ENCODE measurements at regions not wholly inside any gene's neighbourhood (a gene's known extent, or its start where the extent isn't known, plus 50 kb on each side); places are given as distances from the start of the nearest gene placed in this dataset.
A peak's percentile ranks its signal among the peaks of the same experiment; 100 is the strongest.
"Not testable (repeated sequence)": the region's sequence is repeated elsewhere in the genome, so short reads cannot be mapped to it uniquely, and the experiment has no call there.

DNA sequence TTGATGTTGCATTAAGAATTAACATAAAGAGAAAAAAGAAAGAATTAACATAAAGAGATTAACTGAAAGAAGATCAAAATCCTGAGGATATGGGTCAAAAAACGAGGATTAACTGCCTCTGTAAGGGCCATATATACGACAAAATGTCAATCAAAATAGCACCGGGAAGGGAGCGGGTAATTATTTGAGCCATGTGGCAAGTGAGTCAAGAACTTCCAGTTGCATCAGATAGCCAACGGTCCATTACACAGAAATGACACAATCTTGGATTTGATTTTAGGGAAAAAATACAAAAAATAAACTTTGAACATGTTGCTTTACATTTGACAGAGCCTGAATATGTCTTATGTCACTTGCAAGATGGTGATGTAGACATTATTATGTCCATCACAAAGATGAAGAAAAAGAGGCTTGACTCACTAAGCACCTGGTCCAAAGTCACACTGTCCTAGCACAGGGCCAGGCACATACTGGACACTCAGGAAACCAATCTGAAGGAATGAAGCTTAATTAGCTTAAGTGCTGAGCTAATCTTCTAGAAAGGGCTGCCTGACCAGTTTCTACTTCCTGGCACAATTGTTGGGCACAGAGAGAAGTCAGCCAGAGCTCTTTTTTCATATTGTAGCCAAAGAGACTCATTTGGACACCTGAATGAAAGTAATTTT, 273.2 kb upstream of the PAPPA start:
- DNase-seq (ENCODE audit: low read depth), result peak; percentile 5

DNA sequence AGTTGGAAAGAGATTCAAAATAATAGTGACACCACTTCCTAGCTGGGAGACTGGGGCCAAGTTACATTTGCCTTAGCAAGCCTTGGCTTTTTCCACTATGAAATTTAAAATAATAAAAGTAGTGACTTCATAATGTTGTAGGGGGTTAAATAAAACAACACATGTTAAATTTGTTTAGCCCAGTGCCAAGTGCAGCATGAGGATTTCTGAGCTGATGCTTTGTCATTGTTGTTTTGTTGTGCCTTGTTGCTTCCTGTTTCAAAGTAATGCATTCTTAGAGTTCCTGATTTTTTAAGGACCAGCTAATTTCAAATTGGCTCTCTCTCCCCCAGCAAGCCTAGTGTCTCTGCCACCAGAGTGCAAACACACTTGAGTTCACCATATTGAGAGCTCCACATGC, 270.7 kb upstream of the PAPPA start:
- no peak for DNase-seq (ENCODE audit: low read depth)

DNA sequence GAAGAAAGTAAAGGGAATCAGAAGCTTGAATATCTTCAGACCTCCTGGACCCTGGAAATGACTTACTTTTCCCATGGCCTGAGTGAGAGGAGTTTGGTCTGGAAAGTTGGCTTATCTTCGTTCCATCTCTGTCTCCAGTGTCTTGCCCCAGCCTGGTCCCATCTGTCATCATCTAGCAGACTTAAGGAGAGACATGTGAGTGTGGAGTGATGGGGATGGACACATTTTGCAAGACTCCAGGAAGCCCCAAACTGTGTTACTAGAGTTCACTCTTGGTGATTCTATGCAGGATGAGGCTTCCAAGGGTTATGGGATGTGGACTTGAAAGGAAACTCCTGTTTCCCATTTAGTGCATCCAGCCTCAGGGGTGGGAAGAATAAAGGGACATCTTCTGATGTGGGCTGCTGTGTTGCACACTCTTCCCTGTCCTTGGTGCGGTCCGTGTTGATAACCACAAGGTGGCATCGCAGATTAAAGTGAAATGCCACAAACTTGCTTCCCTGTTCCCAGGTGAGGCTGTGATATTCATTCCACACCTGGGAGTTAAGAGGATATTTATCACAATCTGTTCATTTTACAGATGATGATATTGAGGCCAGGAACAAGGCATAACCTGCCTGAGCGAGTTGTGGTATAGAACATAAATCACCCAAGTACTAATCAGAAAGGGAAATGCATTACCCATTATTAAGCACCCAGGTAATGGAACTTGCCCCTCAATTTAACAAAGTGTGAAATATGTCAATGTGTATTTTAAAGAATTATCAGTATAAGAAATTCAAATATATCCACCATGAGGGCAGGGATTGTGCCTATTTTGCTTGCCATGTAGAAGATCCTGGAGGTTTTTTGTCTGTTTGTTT, 269.9 kb upstream of the PAPPA start:
- DNase-seq (ENCODE audit: low read depth), result peak; percentile 34

DNA sequence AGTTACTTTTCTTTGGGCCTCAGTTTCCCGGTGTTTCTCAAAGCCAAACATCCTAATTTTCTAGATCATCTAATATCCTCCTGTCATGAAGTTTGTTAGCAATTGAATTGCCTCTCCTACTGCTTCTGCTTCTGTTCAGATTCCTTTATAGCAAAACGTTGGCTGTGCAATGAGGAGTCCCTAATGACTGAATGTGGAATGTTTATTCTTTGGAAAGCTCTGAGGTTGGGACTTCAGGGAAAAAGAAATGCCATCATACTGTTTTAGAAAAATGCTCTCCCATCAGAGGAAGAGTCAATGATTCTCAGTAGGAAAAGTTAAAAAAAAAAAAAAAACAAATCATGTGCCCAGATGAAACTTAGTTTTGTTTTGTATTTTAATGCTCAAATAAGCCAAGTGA, 268.7 kb upstream of the PAPPA start:
- DNase-seq (ENCODE audit: low read depth), result no peak

DNA sequence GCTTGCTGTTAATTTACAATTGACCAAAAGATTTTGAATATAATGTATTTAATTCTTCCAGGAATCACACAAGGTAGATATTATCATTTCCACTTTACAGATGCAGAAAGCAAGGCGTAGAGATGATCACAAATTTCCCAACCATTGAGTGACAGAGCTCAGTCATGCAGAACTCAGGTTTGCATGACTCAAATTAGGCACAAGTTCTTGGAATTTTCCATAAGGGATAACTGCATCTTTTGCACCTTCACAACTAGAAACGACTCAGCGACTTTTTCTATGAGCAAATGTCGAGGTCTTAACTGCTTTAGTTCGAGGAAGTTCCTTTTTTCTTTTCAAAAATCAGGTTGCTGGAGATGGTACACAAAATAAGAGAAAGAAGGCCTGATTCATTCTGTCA, 265.5 kb upstream of the PAPPA start:
- no peak for DNase-seq (ENCODE audit: low read depth)

DNA sequence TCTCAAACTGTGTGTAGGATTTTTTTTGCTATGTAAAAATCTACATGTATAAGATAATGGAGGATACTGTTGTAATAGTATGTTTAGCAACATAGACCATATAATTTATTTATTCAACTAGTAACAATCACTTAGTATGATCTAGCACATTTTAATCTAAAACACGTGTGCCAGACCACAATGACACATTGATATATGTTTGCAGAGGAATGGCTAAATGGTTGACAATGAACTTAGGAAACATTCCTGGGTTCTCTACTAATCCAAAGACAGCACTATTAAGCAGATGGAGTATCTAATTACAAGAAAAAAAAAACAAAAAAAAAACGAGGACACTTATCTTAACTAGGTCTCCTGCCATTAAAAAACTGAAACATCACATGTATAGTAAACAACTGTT, 261.7 kb upstream of the PAPPA start:
- DNase-seq (ENCODE audit: low read depth), result peak; percentile 78

DNA sequence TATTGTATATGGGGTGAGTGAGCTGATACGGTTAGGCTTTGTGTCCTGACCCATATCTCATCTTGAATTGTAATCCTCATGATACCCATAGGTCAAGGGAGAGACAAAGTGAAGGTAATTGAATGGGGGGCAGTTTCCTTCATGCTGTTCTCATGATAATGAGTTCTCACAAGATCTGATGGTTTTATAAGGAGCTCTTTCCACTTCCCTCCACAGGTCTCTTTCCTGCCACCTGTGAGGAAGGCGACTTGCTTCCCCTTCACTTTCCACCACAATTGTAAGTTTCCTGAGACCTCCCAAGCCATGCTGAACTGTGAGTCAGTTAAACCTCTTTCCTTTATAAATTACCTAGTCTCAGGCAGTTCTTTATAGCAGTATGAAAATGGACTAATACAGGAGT, 255.1 kb upstream of the PAPPA start:
- DNase-seq (ENCODE audit: low read depth), result not testable (repeated sequence)

DNA sequence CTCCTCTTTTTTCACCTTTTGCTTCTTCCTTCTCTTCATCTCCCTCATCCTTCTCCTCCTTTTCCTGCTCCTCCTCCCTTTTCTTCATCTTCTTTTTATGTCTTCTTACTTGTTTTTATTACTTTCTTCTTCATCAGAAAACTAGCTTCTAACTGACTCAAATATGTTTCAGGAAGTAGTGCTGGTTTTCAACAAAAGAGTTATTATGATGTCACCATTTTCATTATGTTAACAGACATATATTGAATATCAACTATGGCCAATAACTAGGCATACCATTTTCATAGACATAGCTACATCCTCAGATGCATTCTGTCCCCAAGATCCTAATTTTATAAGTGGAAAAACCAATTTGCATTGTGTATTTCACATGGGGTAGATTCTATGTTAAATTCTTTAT, 252.9 kb upstream of the PAPPA start:
- DNase-seq (ENCODE audit: low read depth), result no peak

DNA sequence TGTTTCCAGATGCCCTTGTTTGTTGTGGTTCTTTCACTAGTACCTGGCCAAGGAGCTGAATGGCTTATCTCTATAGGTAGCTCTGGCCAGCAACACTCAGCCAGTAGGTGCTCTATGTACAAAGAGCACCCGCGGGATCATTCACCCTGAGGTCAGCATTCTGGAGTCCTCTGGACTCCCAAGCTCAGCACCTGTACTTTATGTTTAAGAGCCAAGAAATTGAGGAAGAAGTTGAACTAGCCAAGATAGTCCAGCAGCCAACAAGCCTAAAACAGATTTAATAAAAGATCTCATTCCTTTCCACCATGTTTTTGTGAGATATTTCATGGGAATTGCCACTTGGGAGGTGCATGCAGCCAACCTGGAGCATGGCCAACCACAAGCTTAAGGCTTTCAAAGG, 242.6 kb upstream of the PAPPA start:
- DNase-seq (ENCODE audit: low read depth), result no peak

DNA sequence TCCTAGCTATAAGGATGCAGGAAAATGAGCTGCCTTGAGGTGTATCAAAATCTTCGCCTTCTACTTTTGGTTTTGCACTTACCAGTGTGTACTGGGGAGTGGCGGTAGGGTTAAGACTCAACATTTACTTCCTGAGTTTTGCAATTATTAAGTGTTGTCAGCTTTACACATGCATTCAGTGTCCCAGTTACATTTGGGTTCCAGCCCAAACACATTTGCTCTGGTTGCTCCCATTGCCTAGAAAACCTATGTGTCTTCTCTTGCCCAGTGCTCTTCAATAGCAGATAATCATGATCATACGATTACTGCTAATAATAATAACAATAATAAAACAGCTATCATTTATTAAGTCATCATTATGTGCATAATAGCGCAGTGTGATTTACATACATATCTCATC, 241.5 kb upstream of the PAPPA start:
- no peak for DNase-seq (ENCODE audit: low read depth)

DNA sequence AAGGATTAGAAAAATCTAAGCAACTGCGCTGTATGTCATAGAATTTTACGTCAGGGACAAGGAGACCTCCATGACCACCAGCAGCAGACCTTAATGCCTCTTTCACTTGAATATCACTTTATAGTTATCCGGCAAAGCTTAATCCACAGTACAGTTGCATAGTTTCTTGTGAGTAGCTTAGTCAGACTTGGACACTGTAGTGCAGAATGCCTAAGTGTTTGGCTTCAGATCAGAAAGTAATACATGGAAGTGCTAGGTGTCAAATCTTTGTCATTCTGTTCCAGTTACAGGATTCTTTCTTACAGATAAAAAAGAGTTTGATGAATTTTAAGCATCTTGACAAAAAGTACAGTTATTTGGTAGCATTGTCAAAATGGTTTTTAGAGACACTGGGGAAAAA, 239.9 kb upstream of the PAPPA start:
- DNase-seq (ENCODE audit: low read depth), result no peak

DNA sequence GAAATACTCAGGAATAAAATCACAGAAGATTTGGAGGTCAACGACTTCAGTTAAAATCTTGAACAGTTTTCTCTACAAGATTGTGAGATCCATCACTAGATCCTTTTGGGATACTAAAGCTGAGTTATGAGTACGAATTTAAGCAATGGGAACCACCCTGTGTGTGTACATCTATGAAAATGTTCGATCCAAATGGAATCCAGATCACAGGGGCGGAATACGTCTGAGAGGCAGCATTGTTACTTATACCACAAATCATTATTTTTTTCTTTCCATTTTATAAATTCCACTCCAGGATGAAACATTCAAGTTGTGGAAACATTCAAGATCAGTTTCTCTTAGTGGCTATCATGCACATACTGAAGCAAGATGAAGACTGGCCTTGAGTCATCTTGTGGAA, 239.3 kb upstream of the PAPPA start:
- DNase-seq (ENCODE audit: low read depth), result no peak

DNA sequence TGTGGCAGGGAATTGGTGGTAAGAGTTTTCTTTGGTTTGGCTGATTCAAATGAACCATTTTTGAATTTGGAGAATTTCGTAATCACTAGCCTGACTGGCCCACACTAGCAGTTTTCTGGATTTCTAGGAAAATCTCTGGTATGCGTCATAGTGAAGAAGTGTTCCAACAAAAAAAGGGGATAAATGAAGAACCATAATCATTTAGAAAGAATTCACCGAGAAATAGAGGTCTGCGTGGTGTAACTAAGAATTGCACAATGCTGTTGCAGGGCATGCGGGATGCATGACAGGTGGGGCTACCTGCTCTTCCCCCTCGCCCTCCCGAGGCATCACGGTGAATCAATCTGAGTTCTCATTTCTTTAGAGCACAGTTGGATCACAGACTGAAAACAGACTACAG, 232.3 kb upstream of the PAPPA start:
- DNase-seq (ENCODE audit: low read depth), result peak; percentile 48

DNA sequence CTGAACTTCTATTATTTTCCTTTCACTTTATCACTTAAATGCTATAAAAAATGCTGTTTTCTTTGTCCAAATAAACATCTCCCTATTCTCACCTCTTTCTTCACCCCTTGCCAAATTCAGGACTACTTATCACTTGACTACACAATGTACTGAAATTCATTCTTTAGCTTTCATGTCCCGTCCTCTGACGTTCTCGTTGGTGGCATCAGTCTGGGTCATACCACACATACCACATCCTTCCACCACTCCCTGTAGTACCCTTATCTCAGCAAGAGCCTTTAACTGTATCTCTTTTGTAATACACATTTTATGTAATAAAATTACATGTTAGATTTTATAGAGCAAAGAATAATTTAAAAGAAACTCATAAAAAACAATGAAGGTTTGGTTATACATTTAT, 231.1 kb upstream of the PAPPA start:
- DNase-seq (ENCODE audit: low read depth), result peak; percentile 21

DNA sequence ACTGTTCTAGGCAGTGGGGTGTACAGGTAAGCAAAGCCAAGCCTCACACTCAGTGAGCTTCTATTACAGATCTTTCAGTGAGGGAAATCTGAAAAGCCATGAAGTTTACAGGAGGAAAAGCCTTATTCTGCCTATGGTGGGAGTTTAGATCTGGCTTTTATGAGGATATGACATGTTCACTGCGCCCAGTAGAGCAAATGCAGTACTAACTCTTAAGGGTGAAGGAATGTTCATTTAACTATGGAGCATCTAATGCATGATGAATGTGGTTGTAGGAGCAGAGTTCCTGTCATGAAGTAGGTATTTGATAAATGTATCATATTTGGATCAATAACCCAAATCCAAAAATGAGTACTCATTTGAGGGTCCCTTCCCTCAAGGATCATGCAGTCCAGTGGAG, 230.2 kb upstream of the PAPPA start:
- DNase-seq (ENCODE audit: low read depth), result no peak

DNA sequence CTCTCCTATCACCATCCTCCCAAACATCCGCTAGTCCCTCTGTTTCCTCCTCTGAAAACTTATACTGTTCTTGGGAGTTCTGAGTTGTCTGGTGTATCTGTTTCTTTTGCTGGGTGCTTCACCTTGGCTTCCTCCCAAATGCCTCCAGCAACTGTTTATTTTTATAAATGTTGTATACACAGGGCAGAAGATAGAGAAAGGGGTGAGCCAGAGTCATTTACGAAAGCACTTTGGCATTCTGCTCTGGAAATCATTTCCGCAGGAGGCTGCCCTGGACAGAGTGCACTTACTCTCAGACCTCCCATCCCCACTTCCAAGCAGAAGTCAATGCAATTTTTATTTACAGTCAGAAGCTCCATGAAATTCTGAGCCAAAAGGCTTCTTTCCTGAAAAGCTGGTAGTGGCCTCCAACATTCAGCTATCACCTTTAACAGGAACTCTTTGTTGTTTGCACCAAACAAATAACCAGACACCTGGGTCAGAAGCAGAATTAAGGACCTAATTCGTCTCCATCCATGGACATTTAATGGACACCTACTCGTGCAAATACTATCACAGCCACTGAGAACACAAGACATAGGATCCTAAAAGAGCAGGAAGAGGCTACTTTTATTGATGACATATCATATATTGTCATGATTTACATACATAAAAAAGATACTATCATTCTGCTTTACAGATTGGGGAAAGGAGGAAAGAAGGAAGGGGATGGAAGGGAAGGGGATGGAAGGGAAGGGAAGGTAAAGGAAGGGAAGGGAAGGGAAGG, 229.5 kb upstream of the PAPPA start:
- peak; percentile 87 for DNase-seq (ENCODE audit: low read depth)

DNA sequence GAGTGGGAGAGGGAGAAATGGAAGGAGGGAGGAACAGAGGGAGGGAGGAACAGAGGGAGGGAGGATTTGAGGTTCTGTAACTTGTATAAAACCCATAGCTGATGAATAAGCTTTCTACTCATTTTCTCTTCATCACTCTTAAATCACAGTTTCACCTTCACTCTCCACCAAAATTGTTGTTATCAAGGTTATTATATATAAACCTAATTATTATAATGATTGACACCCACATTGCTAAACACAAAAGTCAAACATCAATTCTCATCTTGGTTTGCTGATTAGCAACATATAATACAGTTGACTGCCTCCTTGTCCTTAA, 229.0 kb upstream of the PAPPA start:
- DNase-seq (ENCODE audit: low read depth), result no peak

DNA sequence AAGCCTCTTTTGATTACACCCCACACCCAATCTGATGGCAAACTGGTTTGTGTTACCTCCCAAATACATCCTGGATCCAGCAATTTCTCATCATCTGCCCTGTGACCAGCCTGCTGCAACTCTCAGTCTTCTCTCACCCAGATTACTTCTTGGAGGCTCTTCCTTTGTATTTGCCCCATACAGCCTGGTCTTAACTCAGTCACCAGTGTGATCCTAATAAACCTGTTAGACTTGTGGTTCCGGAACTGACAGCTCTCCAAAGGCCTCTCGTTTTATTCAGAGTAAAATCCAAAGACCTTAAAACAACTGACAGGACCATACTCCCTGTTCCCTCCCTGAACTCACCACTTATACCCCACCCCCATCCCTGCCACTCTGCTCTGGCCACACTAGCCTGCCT, 228.2 kb upstream of the PAPPA start:
- no peak for DNase-seq (ENCODE audit: low read depth)

DNA sequence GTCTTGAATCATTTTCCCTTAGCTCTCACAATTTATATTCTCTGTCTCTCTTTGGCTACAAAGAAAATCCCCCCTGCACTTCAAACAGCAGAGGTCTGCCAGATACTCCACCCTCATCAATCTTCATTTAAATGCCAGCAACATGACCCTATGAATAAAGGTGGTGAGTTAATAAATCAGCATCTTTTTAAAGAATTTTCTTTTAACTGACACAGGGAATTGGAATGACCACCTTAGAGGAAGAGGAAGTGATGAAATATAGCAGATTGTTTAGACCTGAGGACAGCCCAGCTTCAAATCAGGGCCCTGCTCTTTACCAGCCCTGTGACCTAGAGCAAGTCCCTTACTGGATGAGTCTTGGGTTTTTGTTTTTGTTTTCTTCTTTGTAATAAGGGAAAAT, 223.1 kb upstream of the PAPPA start:
- no peak for DNase-seq (ENCODE audit: low read depth)

DNA sequence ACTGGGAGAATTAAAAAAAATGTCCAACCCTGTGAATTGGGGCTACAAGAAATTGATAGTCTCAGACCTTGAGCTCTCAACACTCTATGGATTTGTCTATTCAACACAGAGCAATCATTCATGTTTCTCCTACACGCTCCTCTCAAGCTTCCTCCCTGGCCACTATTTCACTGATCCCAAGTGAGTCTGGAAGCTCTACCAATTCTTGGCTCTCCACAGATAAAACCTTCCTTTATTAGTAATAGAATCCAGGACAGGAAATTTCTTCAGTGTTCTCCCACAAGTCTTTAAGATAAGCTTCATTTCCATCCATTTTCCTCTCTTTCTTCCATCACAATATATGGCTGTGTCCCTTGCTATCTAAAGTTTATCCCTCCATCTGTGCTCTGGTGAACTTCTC, 215.1 kb upstream of the PAPPA start:
- no peak for DNase-seq (ENCODE audit: low read depth)

DNA sequence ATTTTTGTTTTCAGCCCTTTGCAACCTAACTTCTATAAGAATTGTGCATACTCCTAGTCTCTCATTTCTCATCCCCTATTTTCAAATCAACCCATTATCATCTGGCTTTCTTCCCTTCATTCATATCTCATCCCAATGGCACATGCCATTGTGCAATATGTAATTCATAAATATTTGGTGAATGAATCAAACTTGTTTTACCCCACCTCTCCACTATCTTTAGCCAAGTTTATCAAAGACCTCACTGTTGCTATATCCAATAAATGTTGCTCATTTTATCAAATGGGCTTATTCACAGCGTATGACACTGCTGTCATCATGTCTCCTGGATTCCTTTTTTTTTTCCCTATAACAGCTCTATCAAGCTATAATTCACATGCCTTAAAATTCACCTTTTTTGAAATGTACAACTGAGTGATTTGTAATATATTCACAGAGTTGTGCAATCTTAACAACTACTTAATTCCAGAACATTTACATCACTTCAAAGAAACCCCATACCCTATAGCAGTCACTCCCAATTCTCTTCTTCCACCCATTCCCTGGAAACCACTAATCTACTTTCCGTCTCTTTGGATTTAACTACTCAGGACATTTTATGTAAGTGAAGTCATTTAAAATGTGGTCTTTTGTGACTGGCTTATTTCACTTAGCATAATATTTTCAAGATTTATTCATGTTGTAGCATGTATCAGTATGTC, 214.4 kb upstream of the PAPPA start:
- DNase-seq (ENCODE audit: low read depth), result peak; percentile 25

DNA sequence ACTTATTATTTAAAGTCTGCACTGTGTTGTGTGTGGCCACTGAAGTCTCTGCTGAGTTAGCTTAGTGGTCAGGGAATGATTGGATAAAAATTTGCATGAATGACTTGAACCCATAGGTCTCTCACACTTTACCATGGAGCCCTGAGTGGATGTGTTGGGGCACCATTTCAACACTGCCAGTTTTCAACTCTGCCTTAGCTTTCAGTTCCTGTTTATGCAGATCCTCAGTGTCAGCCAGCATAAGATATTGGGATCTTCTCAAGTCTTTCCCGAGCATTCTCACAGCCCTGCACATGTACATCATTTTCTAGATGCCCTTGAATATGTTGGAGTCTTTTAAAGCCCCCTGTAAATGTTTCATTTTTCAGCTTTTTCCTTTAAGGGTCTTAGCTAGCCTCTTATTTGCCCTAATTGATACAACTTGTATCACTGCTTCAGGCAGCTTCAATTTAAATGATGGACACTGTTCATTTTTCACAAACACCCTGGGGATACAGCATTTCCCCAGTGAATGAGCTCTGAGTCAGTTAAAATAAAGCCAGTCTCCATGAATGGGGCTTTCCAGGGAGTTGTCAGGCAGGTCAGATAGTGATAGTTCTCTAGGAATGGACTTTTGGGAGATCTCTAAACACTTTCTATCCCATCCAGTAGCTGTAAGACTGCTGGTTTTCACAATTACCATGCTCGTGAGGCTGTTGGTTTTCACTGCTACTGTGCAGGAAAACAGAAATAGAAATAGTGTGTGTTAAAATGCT, 211.9 kb upstream of the PAPPA start:
- peak; percentile 73 for DNase-seq (ENCODE audit: low read depth)

Data from RPMI7951 (cell line).